SK-N-MC (cell line): ENCODE measurements at regions not wholly inside any gene's neighbourhood (a gene's known extent, or its start where the extent isn't known, plus 50 kb on each side); places are given as distances from the start of the nearest gene placed in this dataset.
"Not testable (repeated sequence)": the region's sequence is repeated elsewhere in the genome, so short reads cannot be mapped to it uniquely, and the experiment has no call there.

Experiments
- DNase-seq: peaks from one replicate; pipeline ENCODE4 v3.0.0-alpha.2; 2011; ENCODE audit warnings: low read depth, low spot score
- H3K27ac ChIP-seq: fragments of 200-600 bp; sonication (generic); 2 replicates; pipeline ENCODE4 v1.5.1; 2016; ENCODE audit warnings: mixed run types
- H3K36me3 ChIP-seq: fragments of 200-600 bp; sonication (generic); 2 replicates; pipeline ENCODE4 v1.6.1; 2017; ENCODE audit warnings: antibody characterized with exemption, low read length, mixed read lengths; ENCODE audit not compliant: insufficient read depth
- H3K4me3 ChIP-seq: fragments of 200-600 bp; sonication (generic); 2 replicates; pipeline ENCODE4 v1.5.1; 2016
- H3K9ac ChIP-seq: fragments of 200-600 bp; sonication (generic); 2 replicates; pipeline ENCODE4 v1.8.0; 2017; ENCODE audit warnings: mixed run types, mixed read lengths; ENCODE audit not compliant: insufficient read length
- H3K9me3 ChIP-seq: fragments of 200-600 bp; sonication (generic); 2 replicates; pipeline ENCODE4 v1.6.1; 2017; ENCODE audit warnings: low read depth, mild to moderate bottlenecking, antibody characterized with exemption, low read length, moderate library complexity, mixed read lengths
- EZH2 ChIP-seq: fragments of 200-600 bp; sonication (generic); IDR thresholded peaks from one replicate; pipeline ENCODE4 v1.6.1; 2017; ENCODE audit warnings: antibody characterized with exemption
- FOXP2 ChIP-seq: optimal IDR thresholded peaks from 2 replicates; pipeline ENCODE3; 2011; ENCODE audit warnings: mild to moderate bottlenecking, moderate library complexity; ENCODE audit not compliant: insufficient read depth; ENCODE audit errors: extremely low read length, control extremely low read depth
- POLR2AphosphoS5 ChIP-seq: IDR thresholded peaks from 2 replicates; pipeline ENCODE4 v1.6.1; 2012; ENCODE audit warnings: mild to moderate bottlenecking, low read depth, low read length, borderline replicate concordance

GRCh38 chr17:68108313-68109000 is 72.9 kb downstream of the KPNA2 start:
- no peak for DNase-seq
- no peak overlapping the region for H3K27ac ChIP-seq
- TF ChIP-seq EZH2 (no peak), POLR2AphosphoS5 (no peak), FOXP2 (no peak)
- H3K9ac ChIP-seq, result no peak overlapping the region
- no peaks in the 10 kb centered on the region for H3K36me3 ChIP-seq
- H3K9me3 ChIP-seq, result no peaks in the 10 kb centered on the region; the same call in 1 of the 2 replicates
- no peak overlapping the region for H3K4me3 ChIP-seq

GRCh38 chr17:68109404-68109803 is 73.9 kb downstream of the KPNA2 start:
- not testable (repeated sequence) for H3K36me3 ChIP-seq, H3K9me3 ChIP-seq, H3K27ac ChIP-seq, DNase-seq, H3K4me3 ChIP-seq, H3K9ac ChIP-seq

GRCh38 chr17:68116211-68116610 is 80.7 kb downstream of the KPNA2 start:
- not testable (repeated sequence) for H3K9ac ChIP-seq, H3K36me3 ChIP-seq, H3K27ac ChIP-seq, H3K4me3 ChIP-seq, DNase-seq, H3K9me3 ChIP-seq

- no peaks in the 10 kb centered on the region for H3K9me3 ChIP-seq
Measured at GRCh38 chr17:68122587-68122986, 87.1 kb downstream of the KPNA2 start.

GRCh38 chr17:68125111-68125870 is 89.8 kb downstream of the KPNA2 start:
- no peak overlapping the region for H3K27ac ChIP-seq
- H3K4me3 ChIP-seq, result no peak overlapping the region
- no peaks in the 10 kb centered on the region for H3K9me3 ChIP-seq
- H3K9ac ChIP-seq, result no peak overlapping the region
- H3K36me3 ChIP-seq, result no peaks in the 10 kb centered on the region
- DNase-seq, result no peak
- TF ChIP-seq EZH2 (no peak), POLR2AphosphoS5 (no peak), FOXP2 (no peak)

More at GRCh38 chr17:68122587-68122986, 87.1 kb downstream of the KPNA2 start:
- Histone ChIP-seq H3K9ac (no peak overlapping the region), H3K36me3 (no peaks in the 10 kb centered on the region), H3K4me3 (no peak overlapping the region), H3K27ac (no peak overlapping the region)
- DNase-seq, result no peak
- TF ChIP-seq FOXP2, result no peak
- no peak for TF ChIP-seq POLR2AphosphoS5
- TF ChIP-seq EZH2, result no peak

GRCh38 chr17:68127914-68128313 is 92.4 kb downstream of the KPNA2 start:
- TF ChIP-seq FOXP2 (no peak), POLR2AphosphoS5 (no peak), EZH2 (no peak)
- Histone ChIP-seq H3K9me3 (no peaks in the 10 kb centered on the region), H3K9ac (no peak overlapping the region), H3K36me3 (no peaks in the 10 kb centered on the region), H3K27ac (no peak overlapping the region), H3K4me3 (no peak overlapping the region)
- DNase-seq, result no peak

GRCh38 chr17:68131456-68131855 is 95.9 kb downstream of the KPNA2 start:
- Histone ChIP-seq H3K27ac (no peak overlapping the region), H3K36me3 (no peaks in the 10 kb centered on the region)

GRCh38 chr17:68133346-68134045 is 98.0 kb downstream of the KPNA2 start:
- TF ChIP-seq POLR2AphosphoS5 (no peak), FOXP2 (no peak), EZH2 (no peak)
- H3K4me3 ChIP-seq, result no peak overlapping the region
- no peaks in the 10 kb centered on the region for H3K9me3 ChIP-seq
- H3K36me3 ChIP-seq, result no peaks in the 10 kb centered on the region
- no peak for DNase-seq
- H3K9ac ChIP-seq, result no peak overlapping the region
- H3K27ac ChIP-seq, result no peak overlapping the region

More at GRCh38 chr17:68131456-68131855, 95.9 kb downstream of the KPNA2 start:
- Histone ChIP-seq H3K9me3 (no peaks in the 10 kb centered on the region), H3K4me3 (no peak overlapping the region), H3K9ac (no peak overlapping the region)
- TF ChIP-seq FOXP2 (no peak), POLR2AphosphoS5 (no peak), EZH2 (no peak)
- no peak for DNase-seq
